BE2C (cell line): ENCODE measurements at regions not wholly inside any gene's neighbourhood (a gene's known extent, or its start where the extent isn't known, plus 50 kb on each side); places are given as distances from the start of the nearest gene placed in this dataset.

Source experiments
- DNase-seq: peaks from one replicate; pipeline ENCODE4 v3.0.0-alpha.2; 2020
- H3K27me3 ChIP-seq: fragments of 250-450 bp; sonication (Bioruptor Pico); 2 replicates; pipeline ENCODE4 v1.5.1; 2020; ENCODE audit warnings: mild to moderate bottlenecking
- H3K36me3 ChIP-seq: fragments of 250-450 bp; sonication (Bioruptor Pico); 2 replicates; pipeline ENCODE4 v1.5.1; 2020; ENCODE audit warnings: mild to moderate bottlenecking
- H3K4me1 ChIP-seq: fragments of 250-450 bp; sonication (Bioruptor Pico); 2 replicates; pipeline ENCODE4 v1.5.1; 2020
- H3K4me3 ChIP-seq: 2 replicates; pipeline ENCODE4 v1.5.1; 2011; ENCODE audit warnings: low read depth, low read length
- H3K9me3 ChIP-seq: fragments of 250-450 bp; sonication (Bioruptor Pico); 2 replicates; pipeline ENCODE4 v1.5.1; 2020
- CTCF ChIP-seq: IDR thresholded peaks from 2 replicates; pipeline ENCODE4 v1.5.1; 2012; ENCODE audit warnings: mild to moderate bottlenecking, low read depth, low read length

- TF ChIP-seq CTCF: no peak
- Histone ChIP-seq H3K36me3 (no peaks in the 10 kb centered on the region), H3K27me3 (no peaks in the 10 kb centered on the region), H3K4me3 (no peak overlapping the region), H3K4me1 (no peaks in the 10 kb centered on the region), H3K9me3 (no peaks in the 10 kb centered on the region)
- DNase-seq: no peak
Observed at GRCh38 chr2:15871239-15871783, 69.0 kb upstream of the MYCN start.

GRCh38 chr2:15872854-15873253 lies 67.5 kb upstream of the MYCN start:
- Histone ChIP-seq H3K4me1 (no peaks in the 10 kb centered on the region), H3K9me3 (no peaks in the 10 kb centered on the region), H3K4me3 (no peak overlapping the region), H3K36me3 (no peaks in the 10 kb centered on the region), H3K27me3 (no peaks in the 10 kb centered on the region)
- DNase-seq: no peak
- no peak for TF ChIP-seq CTCF

- H3K4me3 ChIP-seq: no peak overlapping the region
- DNase-seq: no peak
- H3K36me3 ChIP-seq: no peaks in the 10 kb centered on the region
- no peaks in the 10 kb centered on the region for H3K27me3 ChIP-seq
- no peaks in the 10 kb centered on the region for H3K9me3 ChIP-seq
- H3K4me1 ChIP-seq: no peaks in the 10 kb centered on the region
- TF ChIP-seq CTCF: no peak
Observed at GRCh38 chr2:15874321-15874720, 66.0 kb upstream of the MYCN start.

- Histone ChIP-seq H3K4me1 (no peaks in the 10 kb centered on the region), H3K36me3 (no peaks in the 10 kb centered on the region), H3K27me3 (no peaks in the 10 kb centered on the region), H3K4me3 (no peak overlapping the region), H3K9me3 (no peaks in the 10 kb centered on the region)
- no peak for DNase-seq
- TF ChIP-seq CTCF: no peak
Observed at GRCh38 chr2:15874854-15875804, 65.2 kb upstream of the MYCN start.

- H3K36me3 ChIP-seq: no peaks in the 10 kb centered on the region
- no peaks in the 10 kb centered on the region for H3K27me3 ChIP-seq
- H3K4me3 ChIP-seq: no peak overlapping the region
- DNase-seq: no peak
- TF ChIP-seq CTCF: no peak
- H3K9me3 ChIP-seq: no peaks in the 10 kb centered on the region
- H3K4me1 ChIP-seq: no peaks in the 10 kb centered on the region
Observed at GRCh38 chr2:15875969-15876705, 64.2 kb upstream of the MYCN start.
